PC-9 (cell line): ENCODE measurements at regions not wholly inside any gene's neighbourhood (a gene's known extent, or its start where the extent isn't known, plus 50 kb on each side); places are given as distances from the start of the nearest gene placed in this dataset.
A peak's percentile ranks its signal among the peaks of the same experiment; 100 is the strongest.

Experiments used
- BruUV-seq: library from RNA; stranded (reverse); fragments of 400-500 nt; replicated peaks from 2 replicates; lab custom pipeline; 2021; lab: Mats Ljungman, UMichigan
- CTCF ChIA-PET: fragments of 300-600 bp; sonication (Branson Sonifier 250); formaldehyde crosslinking; loops from one replicate; lab custom pipeline; 2022; ENCODE audit warnings: antibody characterized with exemption; lab: Charles Lee
- POLR2A ChIA-PET: fragments of 300-600 bp; sonication (Branson Sonifier 250); formaldehyde crosslinking; loops from one replicate; lab custom pipeline; 2022; ENCODE audit warnings: antibody characterized with exemption; ENCODE audit not compliant: unreplicated experiment; lab: Charles Lee
- DNase-seq, 2 experiments: peaks; one replicate each; pipeline versions ENCODE4 v3.0.0 to v3.0.0-alpha.2; 2015 to 2022; ENCODE audit warnings: mixed read lengths in 1 of 2
- H2AFZ ChIP-seq: fragments of 200-600 bp; sonication (generic); 2 replicates; pipeline ENCODE4 v1.8.1; 2017; ENCODE audit warnings: antibody characterized with exemption
- H3F3A ChIP-seq: fragments of 200-600 bp; sonication (generic); 2 replicates; pipeline ENCODE4 v1.8.1; 2017; ENCODE audit warnings: antibody characterized with exemption, mild to moderate bottlenecking, low read depth; ENCODE audit not compliant: insufficient read depth
- H3K27ac ChIP-seq: fragments of 200-600 bp; sonication (generic); 2 replicates; pipeline ENCODE4 v1.6.1; 2016; ENCODE audit warnings: mixed run types
- H3K27me3 ChIP-seq: fragments of 200-600 bp; sonication (generic); 2 replicates; pipeline ENCODE4 v1.6.1; 2016; ENCODE audit warnings: low read depth, mixed run types; ENCODE audit not compliant: insufficient read depth
- H3K36me3 ChIP-seq: fragments of 200-600 bp; sonication (generic); 2 replicates; pipeline ENCODE4 v1.6.1; 2016; ENCODE audit warnings: low read depth, mixed run types
- H3K4me1 ChIP-seq: fragments of 200-600 bp; sonication (generic); replicated peaks from 2 replicates; pipeline ENCODE4 v1.6.1; 2016; ENCODE audit warnings: mixed run types; ENCODE audit not compliant: insufficient read depth
- H3K4me2 ChIP-seq: fragments of 200-600 bp; sonication (generic); 2 replicates; pipeline ENCODE4 v1.6.1; 2017; ENCODE audit warnings: mixed run types
- H3K4me3 ChIP-seq: fragments of 200-600 bp; sonication (generic); 2 replicates; pipeline ENCODE4 v1.6.1; 2016; ENCODE audit warnings: mixed run types
- H3K79me2 ChIP-seq: fragments of 200-600 bp; sonication (generic); 2 replicates; pipeline ENCODE4 v1.6.1; 2017; ENCODE audit warnings: low read depth, mixed run types
- H3K9me2 ChIP-seq: fragments of 200-600 bp; sonication (generic); 2 replicates; pipeline ENCODE4 v1.8.1; 2017; ENCODE audit warnings: mild to moderate bottlenecking; ENCODE audit not compliant: insufficient read depth
- H3K9me3 ChIP-seq: fragments of 200-600 bp; sonication (generic); 2 replicates; pipeline ENCODE4 v1.8.1; 2016; ENCODE audit warnings: low read depth; ENCODE audit not compliant: insufficient read depth
- H4K20me1 ChIP-seq: fragments of 200-600 bp; sonication (generic); 2 replicates; pipeline ENCODE4 v1.8.1; 2017; ENCODE audit not compliant: insufficient read depth
- EZH2 ChIP-seq: fragments of 200-600 bp; sonication (generic); IDR thresholded peaks from 2 replicates; pipeline ENCODE4 v1.8.0; 2017; ENCODE audit warnings: antibody characterized with exemption, low read depth
- intact Hi-C: fragments of 100-400 bp; cut with micrococcal nuclease; formaldehyde crosslinking; loops from one replicate; pipeline ENCODE4 v1.10.0; 2022; ENCODE audit not compliant: unreplicated experiment
- TF ChIP-seq, protein P1 (sequence below): fragments of 200-600 bp; sonication (generic); conservative IDR thresholded peaks from 2 replicates; pipeline ENCODE4 v1.6.1; 2017; ENCODE audit warnings: mixed run types, antibody characterized with exemption, mild to moderate bottlenecking, moderate library complexity

DNA sequence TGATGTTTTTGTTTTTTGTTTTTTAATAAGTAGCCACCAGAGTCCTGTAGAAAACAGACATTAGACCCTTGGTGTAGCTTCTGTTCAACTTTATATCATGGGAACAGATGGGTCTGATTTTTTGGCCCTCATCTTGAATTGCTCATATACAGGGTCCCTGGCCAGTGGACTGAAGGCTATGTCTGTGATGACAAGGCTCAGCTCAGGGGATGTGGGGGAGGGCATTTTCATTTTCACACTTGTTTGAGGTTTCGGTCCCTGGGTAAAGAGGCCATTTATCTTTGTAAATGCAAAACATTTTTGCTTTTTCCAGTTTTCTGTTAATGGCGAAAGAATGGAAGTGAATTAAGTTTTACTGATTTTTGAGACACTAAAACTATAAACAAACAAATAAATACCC lies 257.6 kb upstream of the PHYHIPL start:
- POLR2A ChIA-PET, result no interaction called here
- Histone ChIP-seq H3K4me3 (no peak overlapping the region), H3K4me1 (0 out of 2 replicates have a peak, but pooled peaks cover 15% of the 10 kb centered on the region), H3K79me2 (no peaks in the 10 kb centered on the region), H3K36me3 (no peaks in the 10 kb centered on the region), H4K20me1 (no peaks in the 10 kb centered on the region), H3K4me2 (no peak overlapping the region), H3K27me3 (no peaks in the 10 kb centered on the region), H2AFZ (no peak overlapping the region), H3K9me2 (no peaks in the 10 kb centered on the region; the same call in 1 of the 2 replicates), H3K9me3 (no peaks in the 10 kb centered on the region), H3F3A (peaks cover 7% of the 10 kb centered on the region; the same call in 1 of the 2 replicates), H3K27ac (no peak overlapping the region)
- no peak for DNase-seq
- no TSS peak for BruUV-seq
- intact Hi-C loops, result no loop called here
- TF ChIP-seq, protein P1, sequence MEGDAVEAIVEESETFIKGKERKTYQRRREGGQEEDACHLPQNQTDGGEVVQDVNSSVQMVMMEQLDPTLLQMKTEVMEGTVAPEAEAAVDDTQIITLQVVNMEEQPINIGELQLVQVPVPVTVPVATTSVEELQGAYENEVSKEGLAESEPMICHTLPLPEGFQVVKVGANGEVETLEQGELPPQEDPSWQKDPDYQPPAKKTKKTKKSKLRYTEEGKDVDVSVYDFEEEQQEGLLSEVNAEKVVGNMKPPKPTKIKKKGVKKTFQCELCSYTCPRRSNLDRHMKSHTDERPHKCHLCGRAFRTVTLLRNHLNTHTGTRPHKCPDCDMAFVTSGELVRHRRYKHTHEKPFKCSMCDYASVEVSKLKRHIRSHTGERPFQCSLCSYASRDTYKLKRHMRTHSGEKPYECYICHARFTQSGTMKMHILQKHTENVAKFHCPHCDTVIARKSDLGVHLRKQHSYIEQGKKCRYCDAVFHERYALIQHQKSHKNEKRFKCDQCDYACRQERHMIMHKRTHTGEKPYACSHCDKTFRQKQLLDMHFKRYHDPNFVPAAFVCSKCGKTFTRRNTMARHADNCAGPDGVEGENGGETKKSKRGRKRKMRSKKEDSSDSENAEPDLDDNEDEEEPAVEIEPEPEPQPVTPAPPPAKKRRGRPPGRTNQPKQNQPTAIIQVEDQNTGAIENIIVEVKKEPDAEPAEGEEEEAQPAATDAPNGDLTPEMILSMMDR, result no peak
- TF ChIP-seq EZH2, result no peak
- CTCF ChIA-PET, result no interaction called here

DNA sequence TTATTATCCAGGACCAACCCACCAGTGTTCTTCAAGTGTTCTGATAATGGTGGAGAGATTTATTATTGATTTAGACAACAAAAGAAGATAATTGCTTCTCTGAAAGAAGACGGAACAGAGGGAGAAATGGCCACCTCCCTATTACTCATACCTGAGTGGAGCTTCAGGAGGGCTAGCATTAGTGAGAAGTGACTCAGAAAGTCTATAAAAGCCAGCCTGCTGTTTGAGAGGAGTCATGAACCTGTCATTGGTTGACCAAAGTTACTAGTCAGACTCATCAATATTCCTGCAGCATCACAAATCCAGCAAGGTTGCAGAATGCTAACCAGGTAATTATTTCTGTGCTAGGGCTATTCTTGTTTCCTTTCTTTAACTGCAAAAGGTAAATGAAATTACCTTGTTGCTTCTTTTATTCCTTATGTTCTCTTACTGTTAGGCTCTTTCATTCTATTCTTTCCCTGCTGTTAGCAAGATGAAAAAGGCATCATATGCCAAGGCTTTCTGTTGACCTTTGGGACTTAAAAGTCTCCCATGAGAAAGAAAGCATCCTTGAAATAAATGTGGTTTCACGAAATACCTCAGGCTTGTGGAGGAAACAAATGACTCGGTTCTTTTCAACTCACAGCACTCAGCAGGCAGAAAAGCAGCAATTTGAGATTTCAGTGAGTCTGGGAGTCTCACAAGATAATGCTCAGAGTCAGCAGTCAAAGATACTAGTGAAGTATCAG lies 256.4 kb upstream of the PHYHIPL start:
- no peaks in the 10 kb centered on the region for H3K9me3 ChIP-seq
- TF ChIP-seq EZH2, result no peak
- TF ChIP-seq, protein P1, result no peak
- peaks cover 7% of the 10 kb centered on the region; the same call in 1 of the 2 replicates for H3F3A ChIP-seq
- H3K27me3 ChIP-seq, result no peaks in the 10 kb centered on the region
- H3K4me2 ChIP-seq, result peak overlapping the region; percentile 35
- H3K36me3 ChIP-seq, result no peaks in the 10 kb centered on the region
- peak in 1 of 2 experiments; percentile 74 for DNase-seq
- BruUV-seq, result no TSS peak
- H3K4me1 ChIP-seq, result 0 out of 2 replicates have a peak, but pooled peaks cover 15% of the 10 kb centered on the region
- POLR2A ChIA-PET, result no interaction called here
- intact Hi-C loops, result loop anchor here (5.0 kb wide), 1 partner anchor 133 kb away; no protein-coding TSS in a partner anchor
- H3K4me3 ChIP-seq, result no peak overlapping the region
- H3K27ac ChIP-seq, result peak overlapping the region; percentile 17; the same call in 1 of the 2 replicates
- H3K79me2 ChIP-seq, result no peaks in the 10 kb centered on the region
- no peaks in the 10 kb centered on the region; the same call in 1 of the 2 replicates for H3K9me2 ChIP-seq
- CTCF ChIA-PET, result no interaction called here
- no peak overlapping the region for H2AFZ ChIP-seq
- H4K20me1 ChIP-seq, result no peaks in the 10 kb centered on the region

DNA sequence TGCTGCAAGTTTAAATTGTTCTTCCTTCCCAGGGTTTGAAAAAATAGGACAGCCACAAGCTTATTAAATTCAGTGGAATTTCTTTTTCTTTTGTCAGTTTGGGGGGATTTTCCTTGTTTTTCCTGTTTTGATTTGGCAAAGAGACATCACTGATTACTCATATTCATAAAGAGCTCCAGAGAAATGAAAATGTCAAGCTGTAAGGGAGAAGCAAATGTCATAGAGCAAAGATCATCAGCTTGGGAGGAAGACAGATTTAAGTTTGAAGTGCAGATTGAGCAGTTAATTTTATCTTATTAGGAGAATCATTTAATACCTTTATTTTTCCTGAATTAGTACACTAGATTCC lies 255.8 kb upstream of the PHYHIPL start:
- no TSS peak for BruUV-seq

More for the DNA sequence above, 255.8 kb upstream of the PHYHIPL start:
- H3K79me2 ChIP-seq, result no peaks in the 10 kb centered on the region
- H3K36me3 ChIP-seq, result no peaks in the 10 kb centered on the region
- peak in 1 of 2 experiments; percentile 50 for DNase-seq
- ChIA-PET POLR2A (no interaction called here), CTCF (no interaction called here)
- TF ChIP-seq EZH2, result no peak
- TF ChIP-seq, protein P1, result no peak
- intact Hi-C loops, result loop anchor here (5.0 kb wide), 1 partner anchor 133 kb away; no protein-coding TSS in a partner anchor
- H4K20me1 ChIP-seq, result no peaks in the 10 kb centered on the region
- H3K27me3 ChIP-seq, result no peaks in the 10 kb centered on the region
- H2AFZ ChIP-seq, result no peak overlapping the region
- H3K4me1 ChIP-seq, result 0 out of 2 replicates have a peak, but pooled peaks cover 15% of the 10 kb centered on the region
- no peaks in the 10 kb centered on the region; the same call in 1 of the 2 replicates for H3K9me2 ChIP-seq
- H3K4me3 ChIP-seq, result no peak overlapping the region
- peak overlapping the region; percentile 35 for H3K4me2 ChIP-seq
- peak overlapping the region; percentile 17; the same call in 1 of the 2 replicates for H3K27ac ChIP-seq
- H3F3A ChIP-seq, result peaks cover 7% of the 10 kb centered on the region; the same call in 1 of the 2 replicates
- no peaks in the 10 kb centered on the region for H3K9me3 ChIP-seq
